Keratinocyte (primary cell): ENCODE measurements at regions not wholly inside any gene's neighbourhood (a gene's known extent, or its start where the extent isn't known, plus 50 kb on each side); places are given as distances from the start of the nearest gene placed in this dataset.

ENCODE experiments used
- EZH2 ChIP-seq: IDR thresholded peaks from one replicate; pipeline ENCODE4 v1.6.1; 2012; ENCODE audit warnings: inconsistent platforms, mild to moderate bottlenecking, low read length, moderate library complexity
- TF ChIP-seq, protein P1 (sequence below), 3 experiments: IDR thresholded peaks in 1 of 3; conservative IDR thresholded peaks in 1 of 3; optimal IDR thresholded peaks in 1 of 3; 2 replicates in 2 of 3; 3 replicates in 1 of 3; pipeline versions ENCODE3 to v1.5.1; 2011; ENCODE audit warnings: low read length in 3 of 3, mild to moderate bottlenecking in 3 of 3, moderate library complexity in 2 of 3, control low read depth in 1 of 3, inconsistent platforms in 1 of 3; ENCODE audit not compliant: insufficient read depth in 2 of 3; ENCODE audit errors: extremely low read depth in 1 of 3

DNA sequence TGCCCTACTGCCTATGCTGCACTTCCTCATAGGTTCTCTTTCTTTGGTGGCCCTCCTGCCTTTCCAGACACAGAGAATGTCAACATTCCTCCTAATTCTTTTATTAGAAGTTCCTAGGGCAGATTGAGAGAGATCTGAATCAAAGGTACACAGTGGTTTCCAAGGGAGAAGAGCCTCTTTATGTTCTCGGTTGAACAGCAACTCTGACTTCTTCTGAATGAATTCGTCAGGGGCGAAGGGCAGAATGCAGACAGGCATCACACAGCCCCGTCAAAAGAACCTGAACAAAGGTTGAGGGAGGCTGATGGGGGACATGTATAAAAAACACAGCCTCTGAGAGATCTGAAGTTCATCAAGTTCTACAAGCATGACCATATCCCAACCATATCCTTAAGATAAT is 68.1 kb upstream of the DTNBP1 start:
- TF ChIP-seq, protein P1, sequence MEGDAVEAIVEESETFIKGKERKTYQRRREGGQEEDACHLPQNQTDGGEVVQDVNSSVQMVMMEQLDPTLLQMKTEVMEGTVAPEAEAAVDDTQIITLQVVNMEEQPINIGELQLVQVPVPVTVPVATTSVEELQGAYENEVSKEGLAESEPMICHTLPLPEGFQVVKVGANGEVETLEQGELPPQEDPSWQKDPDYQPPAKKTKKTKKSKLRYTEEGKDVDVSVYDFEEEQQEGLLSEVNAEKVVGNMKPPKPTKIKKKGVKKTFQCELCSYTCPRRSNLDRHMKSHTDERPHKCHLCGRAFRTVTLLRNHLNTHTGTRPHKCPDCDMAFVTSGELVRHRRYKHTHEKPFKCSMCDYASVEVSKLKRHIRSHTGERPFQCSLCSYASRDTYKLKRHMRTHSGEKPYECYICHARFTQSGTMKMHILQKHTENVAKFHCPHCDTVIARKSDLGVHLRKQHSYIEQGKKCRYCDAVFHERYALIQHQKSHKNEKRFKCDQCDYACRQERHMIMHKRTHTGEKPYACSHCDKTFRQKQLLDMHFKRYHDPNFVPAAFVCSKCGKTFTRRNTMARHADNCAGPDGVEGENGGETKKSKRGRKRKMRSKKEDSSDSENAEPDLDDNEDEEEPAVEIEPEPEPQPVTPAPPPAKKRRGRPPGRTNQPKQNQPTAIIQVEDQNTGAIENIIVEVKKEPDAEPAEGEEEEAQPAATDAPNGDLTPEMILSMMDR (optimal IDR thresholded peaks at IDR 0.05 in 1 of 3, IDR thresholded peaks at IDR 0.05 in 1 of 3, conservative IDR thresholded peaks at IDR 0.05 in 1 of 3; ENCODE audit: extremely low read depth in 1 of 3, insufficient read depth in 2 of 3, low read length in 3 of 3) = no peak
- TF ChIP-seq EZH2 = no peak
